Gastroesophageal sphincter (tissue), 4 donors: ENCODE measurements at regions not wholly inside any gene's neighbourhood (a gene's known extent, or its start where the extent isn't known, plus 50 kb on each side); places are given as distances from the start of the nearest gene placed in this dataset.

Source experiments
- ATAC-seq: fragments of 150-250 bp; one replicate; pipeline ENCODE4 v1.9.1; 2016; ENCODE audit warnings: mild to moderate bottlenecking, moderate library complexity
- H3K27ac ChIP-seq, 4 donors: fragments of 200-600 bp; sonication (generic) in 3 of 4; 1 replicate in 3 of 4; 2 replicates in 1 of 4; pipeline ENCODE4 v1.5.1; 2016 to 2019
- H3K27me3 ChIP-seq: fragments of 200-600 bp; sonication (generic); one replicate; pipeline ENCODE4 v1.5.1; 2019
- H3K36me3 ChIP-seq, 2 donors: fragments of 200-600 bp; sonication (generic); one replicate each; pipeline ENCODE4 v1.5.1; 2019; ENCODE audit warnings: control low read depth in 1 of 2
- H3K4me1 ChIP-seq, 3 donors: fragments of 200-600 bp; sonication (generic); 1 replicate in 2 of 3; 2 replicates in 1 of 3; pipeline ENCODE4 v1.5.1; 2016 to 2019; ENCODE audit warnings: control low read depth in 2 of 3
- H3K4me3 ChIP-seq, 2 donors: fragments of 200-600 bp; sonication (generic); one replicate each; pipeline ENCODE4 v1.5.1; 2019; ENCODE audit warnings: mild to moderate bottlenecking in 1 of 2, moderate library complexity in 1 of 2
- H3K9me3 ChIP-seq, 3 donors: fragments of 200-600 bp; sonication (generic); one replicate each; pipeline ENCODE4 v1.5.1; 2017 to 2019; ENCODE audit warnings: control low read depth in 2 of 3
- CTCF ChIP-seq, 4 experiments: fragments of 200-600 bp in 2 of 4; fragments of 450-650 bp in 2 of 4; sonication (generic) in 1 of 4; IDR thresholded peaks; one replicate each; pipeline ENCODE4 v1.5.1; 2017 to 2019; ENCODE audit warnings: antibody characterized with exemption in 4 of 4, mild to moderate bottlenecking in 2 of 4, moderate library complexity in 2 of 4
- EP300 ChIP-seq: sonication (generic); formaldehyde crosslinking; IDR thresholded peaks from one replicate; pipeline ENCODE4 v1.6.1; 2017; ENCODE audit warnings: antibody characterized with exemption, mild to moderate bottlenecking
- POLR2A ChIP-seq, 2 donors: fragments of 450-650 bp; IDR thresholded peaks; one replicate each; pipeline ENCODE4 v1.6.1; 2017; ENCODE audit warnings: antibody characterized with exemption in 2 of 2, mild to moderate bottlenecking in 2 of 2, moderate library complexity in 1 of 2
- POLR2AphosphoS5 ChIP-seq: sonication (generic); formaldehyde crosslinking; IDR thresholded peaks from one replicate; pipeline ENCODE4 v1.6.1; 2017; ENCODE audit warnings: antibody characterized with exemption
- WGBS, 2 donors: methylation state at CpG; one replicate each; pipeline ENCODE4 v1.1.5; 2018; ENCODE audit warnings: low coverage in 1 of 2; 5-methylcytosine and 5-hydroxymethylcytosine counted together

GRCh38 chr2:144079803-144080202, 440.1 kb downstream of the ZEB2 start:
- Histone ChIP-seq H3K9me3 (no peaks in the 10 kb centered on the region), H3K27me3 (no peaks in the 10 kb centered on the region), H3K36me3 (no peaks in the 10 kb centered on the region), H3K4me3 (no peak overlapping the region), H3K27ac (no peak overlapping the region), H3K4me1 (peaks cover 0 to 12% (median 0%) of the 10 kb centered on the region in 3 donors)
- no peak for TF ChIP-seq EP300
- TF ChIP-seq POLR2A (IDR thresholded peaks at IDR 0.05) = no peak
- TF ChIP-seq CTCF (IDR thresholded peaks at IDR 0.05) = no peak
- no peak for TF ChIP-seq POLR2AphosphoS5
- no peak for ATAC-seq

GRCh38 chr2:144078802-144079724, 440.9 kb downstream of the ZEB2 start:
- no peaks in the 10 kb centered on the region for H3K9me3 ChIP-seq
- H3K4me1 ChIP-seq = peaks cover 0 to 12% (median 0%) of the 10 kb centered on the region in 3 donors
- H3K27ac ChIP-seq = no peak overlapping the region
- H3K36me3 ChIP-seq = no peaks in the 10 kb centered on the region
- no peak for ATAC-seq
- H3K4me3 ChIP-seq = no peak overlapping the region
- H3K27me3 ChIP-seq = no peaks in the 10 kb centered on the region
- TF ChIP-seq EP300 (no peak), POLR2A (IDR thresholded peaks at IDR 0.05) (no peak), CTCF (IDR thresholded peaks at IDR 0.05) (no peak), POLR2AphosphoS5 (no peak)
- whole genome bisulfite sequencing, 2 donors = 63 to 72% methylated on average over 3 of the region's 3 CpGs

- Histone ChIP-seq H3K27me3 (no peaks in the 10 kb centered on the region), H3K27ac (no peak overlapping the region)
- no peak for TF ChIP-seq CTCF (IDR thresholded peaks at IDR 0.05)
- TF ChIP-seq EP300 = no peak
- TF ChIP-seq POLR2AphosphoS5 = no peak
- TF ChIP-seq POLR2A (IDR thresholded peaks at IDR 0.05) = no peak
Observed at GRCh38 chr2:144078106-144078505, 441.8 kb downstream of the ZEB2 start.

GRCh38 chr2:144074450-144074849, 445.5 kb downstream of the ZEB2 start:
- Histone ChIP-seq H3K36me3 (no peaks in the 10 kb centered on the region), H3K4me3 (no peak overlapping the region), H3K27ac (no peak overlapping the region), H3K27me3 (no peaks in the 10 kb centered on the region), H3K9me3 (no peaks in the 10 kb centered on the region), H3K4me1 (peaks cover 0 to 12% (median 0%) of the 10 kb centered on the region in 3 donors)
- TF ChIP-seq POLR2AphosphoS5 (no peak), CTCF (IDR thresholded peaks at IDR 0.05) (no peak)
- WGBS, 2 donors = 59 to 72% methylated on average over 3 of the region's 3 CpGs
- no peak for ATAC-seq

More at GRCh38 chr2:144078106-144078505, 441.8 kb downstream of the ZEB2 start:
- no peak for ATAC-seq
- H3K36me3 ChIP-seq = no peaks in the 10 kb centered on the region
- peaks cover 0 to 12% (median 0%) of the 10 kb centered on the region in 3 donors for H3K4me1 ChIP-seq
- H3K4me3 ChIP-seq = no peak overlapping the region
- H3K9me3 ChIP-seq = no peaks in the 10 kb centered on the region

GRCh38 chr2:144071461-144071860, 448.5 kb downstream of the ZEB2 start:
- Histone ChIP-seq H3K4me1 (no peaks in the 10 kb centered on the region), H3K27ac (no peak overlapping the region), H3K36me3 (no peaks in the 10 kb centered on the region), H3K27me3 (no peaks in the 10 kb centered on the region), H3K9me3 (no peaks in the 10 kb centered on the region), H3K4me3 (no peak overlapping the region)
- TF ChIP-seq CTCF (IDR thresholded peaks at IDR 0.05) = no peak
- TF ChIP-seq EP300 = no peak
- TF ChIP-seq POLR2AphosphoS5 = no peak
- 54 to 69% methylated on average over 4 of the region's 4 CpGs for WGBS, 2 donors
- ATAC-seq = no peak
